Motor neuron (in vitro differentiated cells): ENCODE measurements at regions not wholly inside any gene's neighbourhood (a gene's known extent, or its start where the extent isn't known, plus 50 kb on each side); places are given as distances from the start of the nearest gene placed in this dataset.
"Not testable (repeated sequence)": the region's sequence is repeated elsewhere in the genome, so short reads cannot be mapped to it uniquely, and the experiment has no call there.

Experiments used
- ATAC-seq, 8 experiments: fragments of 200-7000 bp; cut with Tn5 transposase; replicated peaks in 6 of 8; 2 replicates each; pipeline ENCODE4 v1.8.0; 2021; ENCODE audit warnings: mild to moderate bottlenecking in 8 of 8, moderate library complexity in 8 of 8
- H3K27ac ChIP-seq, 2 donors: fragments of 250-450 bp; sonication (Bioruptor Pico); 2 replicates each; pipeline ENCODE4 v1.9.0; 2021; ENCODE audit warnings: antibody characterized with exemption in 2 of 2, mild to moderate bottlenecking in 2 of 2, moderate library complexity in 1 of 2
- H3K4me1 ChIP-seq, 2 donors: fragments of 250-450 bp; sonication (Bioruptor Pico); replicated peaks in 1 of 2; 2 replicates each; pipeline ENCODE4 v1.6.1; 2021; ENCODE audit warnings: antibody characterized with exemption in 2 of 2, mild to moderate bottlenecking in 2 of 2, moderate library complexity in 1 of 2
- H3K4me3 ChIP-seq, 5 donors: fragments of 250-450 bp; sonication (Bioruptor Pico); 2 replicates each; pipeline ENCODE4 v1.9.0; 2021; ENCODE audit warnings: antibody characterized with exemption in 5 of 5, mild to moderate bottlenecking in 5 of 5, moderate library complexity in 4 of 5
- WGBS, 10 experiments: fragments of 450-650 bp; shearing (Covaris generic); methylation state at CpG; one replicate each; pipeline ENCODE4 v1.0.0; 2022; 5-methylcytosine and 5-hydroxymethylcytosine counted together
- in situ Hi-C, 9 experiments: fragments of 400-800 bp; cut with MboI; loops; one replicate each; pipeline ENCODE4 v1.15.0; 2021; ENCODE audit warnings: low sequenced_read_pairs in 9 of 9, low pct_unique_long_range_greater_than_20kb in 2 of 9; ENCODE audit not compliant: unreplicated experiment in 9 of 9

GRCh38 chr2:234565201-234565600 lies 68.3 kb upstream of the ARL4C start:
- no peak overlapping the region for H3K27ac ChIP-seq
- no peak overlapping the region for H3K4me3 ChIP-seq
- in situ Hi-C loops, result loop anchor here in 7 of 9 experiments (25.0 kb wide), 3 partner anchors 372 to 547 kb away; partner anchors contain the start of gene SH3BP4 (in 2 of the 7)
- 0 to 100% (median 65%) methylated on average over 1 of the region's 1 CpG; no CpG with 5 or more reads in 2 of the 10 experiments for WGBS, 10 experiments
- ATAC-seq, result no peak
- H3K4me1 ChIP-seq, result peaks cover 7 to 24% of the 10 kb centered on the region in 2 donors

GRCh38 chr2:234564699-234565098 lies 67.8 kb upstream of the ARL4C start:
- in situ Hi-C loops, result loop anchor here in 7 of 9 experiments (25.0 kb wide), 3 partner anchors 373 to 548 kb away; partner anchors contain the start of gene SH3BP4 (in 2 of the 7)
- peaks cover 7 to 24% of the 10 kb centered on the region in 2 donors for H3K4me1 ChIP-seq
- ATAC-seq, result peak in 3 of 8 experiments; percentile 24 to 49 (median 45)

DNA sequence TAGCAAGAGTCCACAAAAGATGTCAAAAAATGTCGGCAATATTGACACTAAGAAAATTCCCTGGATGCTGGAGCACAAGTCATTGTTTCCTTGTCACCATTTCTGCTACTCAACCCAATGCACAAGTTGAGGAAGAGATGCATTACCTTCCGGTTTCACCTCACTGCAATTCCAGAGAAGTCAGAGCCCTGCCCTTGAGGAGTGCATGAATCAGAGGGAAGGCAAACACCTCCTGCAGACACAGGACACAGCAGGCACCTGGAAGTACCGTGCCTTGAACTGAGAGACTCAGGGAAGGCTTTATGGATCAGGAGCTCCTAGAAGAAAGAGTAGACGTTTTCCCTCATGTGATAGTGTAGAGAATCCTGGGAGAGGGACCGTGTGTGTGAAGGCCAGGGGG lies 62.7 kb upstream of the ARL4C start:
- WGBS, 10 experiments, result 44 to 90% (median 82%) methylated on average over 2 to 5 of the region's 5 CpGs; no CpG with 5 or more reads in 2 of the 10 experiments
- no peak for ATAC-seq
- in situ Hi-C loops, result loop anchor here (10.0 to 25.0 kb wide), 5 partner anchors 378 to 555 kb away; partner anchors contain the start of gene SH3BP4 (in 2 of the 9)
- Histone ChIP-seq H3K4me1 (peaks cover 0 to under 1% of the 10 kb centered on the region in 2 donors), H3K4me3 (no peak overlapping the region), H3K27ac (no peak overlapping the region)

More at GRCh38 chr2:234564699-234565098, 67.8 kb upstream of the ARL4C start:
- Histone ChIP-seq H3K4me3 (no peak overlapping the region), H3K27ac (no peak overlapping the region)
- 0 to 86% (median 30%) methylated on average over 1 to 2 of the region's 2 CpGs; no CpG with 5 or more reads in 2 of the 10 experiments for WGBS, 10 experiments

DNA sequence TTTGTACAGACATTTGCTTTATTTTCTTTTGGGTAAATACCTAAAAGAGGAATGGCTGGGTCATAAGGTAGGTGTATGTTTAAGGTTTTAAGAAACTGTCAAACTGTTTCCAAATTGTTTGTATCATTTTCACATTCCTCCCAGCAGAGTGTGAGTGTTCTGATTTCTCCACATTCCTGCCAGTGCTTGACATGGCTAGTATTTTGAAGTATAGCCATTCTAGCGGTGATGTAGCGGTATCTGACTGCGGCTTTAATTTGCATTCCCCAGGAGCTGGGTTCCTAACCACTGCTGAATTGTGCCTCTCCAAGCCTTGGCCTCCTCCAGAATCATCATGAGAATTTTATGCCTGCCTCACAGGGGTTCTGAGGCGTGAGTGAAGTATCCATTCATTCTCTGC lies 61.8 kb upstream of the ARL4C start:
- no peak overlapping the region for H3K27ac ChIP-seq
- WGBS, 10 experiments, result 20 to 100% (median 84%) methylated on average over 1 to 4 of the region's 4 CpGs; no CpG with 5 or more reads in 4 of the 10 experiments
- H3K4me3 ChIP-seq, result no peak overlapping the region
- in situ Hi-C loops, result loop anchor here (10.0 to 25.0 kb wide), 5 partner anchors 379 to 556 kb away; partner anchors contain the start of gene SH3BP4 (in 2 of the 9)
- no peaks in the 10 kb centered on the region for H3K4me1 ChIP-seq
- ATAC-seq, result peak in 1 of 8 experiments; percentile 42

- no peak overlapping the region for H3K27ac ChIP-seq
- WGBS, 10 experiments, result 38 to 100% (median 83%) methylated on average over 1 to 5 of the region's 5 CpGs; no CpG with 5 or more reads in 2 of the 10 experiments
- H3K4me3 ChIP-seq, result no peak overlapping the region
- in situ Hi-C loops, result loop anchor here (10.0 to 25.0 kb wide), 5 partner anchors 380 to 558 kb away; partner anchors contain the start of gene SH3BP4 (in 2 of the 9)
- H3K4me1 ChIP-seq, result no peaks in the 10 kb centered on the region
- ATAC-seq, result peak in 7 of 8 experiments; percentile 33 to 93 (median 80)
Measured at GRCh38 chr2:234556848-234557573, 60.1 kb upstream of the ARL4C start.

DNA sequence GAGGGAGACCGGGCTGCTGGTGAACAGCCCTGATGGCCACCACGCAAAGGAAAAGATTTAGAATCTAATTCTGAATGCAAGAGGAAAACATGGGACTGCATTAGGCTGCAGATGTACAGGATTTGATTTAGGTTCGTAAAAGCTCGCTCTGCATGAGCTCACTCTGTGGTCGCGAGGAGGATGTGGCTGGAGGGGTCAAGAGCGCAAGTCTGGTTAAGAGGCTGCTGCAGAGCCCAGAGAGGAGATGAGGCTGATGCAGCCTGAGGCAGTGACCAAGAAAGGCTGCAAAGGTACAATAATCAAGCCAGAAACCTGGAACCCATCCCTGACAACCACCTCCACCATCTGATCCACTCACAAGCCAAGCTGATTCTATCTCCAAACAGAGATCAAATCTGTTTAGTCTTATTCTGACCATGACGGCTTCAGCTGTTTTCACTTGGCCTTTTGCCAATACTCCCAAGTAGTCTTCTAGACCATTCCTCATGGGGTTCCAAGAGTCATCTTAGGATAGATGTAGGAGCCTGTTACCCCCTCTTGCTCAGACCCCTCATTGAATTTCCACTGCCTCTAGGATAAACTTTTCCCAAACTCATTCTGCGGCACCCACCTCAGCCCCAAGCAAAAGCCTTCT lies 58.9 kb upstream of the ARL4C start:
- Histone ChIP-seq H3K4me1 (peaks cover under 1 to 4% of the 10 kb centered on the region in 2 donors), H3K27ac (no peak overlapping the region), H3K4me3 (no peak overlapping the region)
- in situ Hi-C loops, result loop anchor here (10.0 to 25.0 kb wide), 5 partner anchors 382 to 559 kb away; partner anchors contain the start of gene SH3BP4 (in 2 of the 9)
- 76 to 100% (median 90%) methylated on average over 1 to 8 of the region's 9 CpGs; no CpG with 5 or more reads in 4 of the 10 experiments for WGBS, 10 experiments
- peak in 5 of 8 experiments; percentile 67 to 81 (median 69) for ATAC-seq

DNA sequence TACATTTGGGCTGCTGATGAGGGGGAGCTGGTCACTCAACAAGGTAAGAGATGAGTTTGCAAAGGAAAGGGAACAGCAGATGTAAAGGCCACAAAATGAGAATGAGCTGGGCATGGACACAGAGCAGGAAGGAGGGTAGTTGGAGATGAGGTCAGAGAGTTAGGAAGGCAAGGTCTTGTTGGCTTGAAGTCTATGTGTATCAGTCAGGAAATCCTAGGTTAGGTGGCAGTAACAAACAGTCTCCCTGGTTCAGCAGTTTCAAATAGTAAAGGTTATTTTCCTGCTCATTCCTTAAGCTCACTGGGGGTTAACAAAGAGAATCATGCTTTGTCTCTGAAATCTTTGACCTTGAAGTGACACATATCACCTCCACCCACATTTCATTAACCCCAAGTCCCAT lies 58.3 kb upstream of the ARL4C start:
- Histone ChIP-seq H3K4me1 (peaks cover 4 to 5% of the 10 kb centered on the region in 2 donors), H3K4me3 (no peak overlapping the region), H3K27ac (no peak overlapping the region)
- in situ Hi-C loops, result loop anchor here (10.0 to 25.0 kb wide), 5 partner anchors 382 to 560 kb away; partner anchors contain the start of gene SH3BP4 (in 2 of the 9)
- no peak for ATAC-seq

DNA sequence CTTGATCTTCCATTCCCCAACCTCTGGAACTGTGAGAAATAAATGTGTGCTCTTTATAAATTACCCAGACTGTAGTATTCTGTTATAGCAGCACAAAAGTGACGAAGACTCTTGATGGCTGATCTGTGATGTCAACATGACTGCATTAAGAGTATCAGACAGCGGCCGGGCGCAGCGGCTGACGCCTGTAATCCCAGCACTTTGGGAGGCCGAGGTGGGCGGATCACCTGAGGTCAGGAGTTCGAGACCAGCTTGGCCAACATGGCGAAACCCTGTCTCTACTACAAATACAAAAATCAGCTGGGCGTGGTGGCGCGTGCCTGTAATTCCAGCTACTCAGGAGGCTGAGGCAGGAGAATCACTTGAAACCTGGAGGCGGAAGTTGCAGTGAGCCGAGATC lies 56.3 kb upstream of the ARL4C start:
- not testable (repeated sequence) for ATAC-seq, H3K4me3 ChIP-seq, H3K27ac ChIP-seq
- in situ Hi-C loops, result loop anchor here (10.0 to 25.0 kb wide), 5 partner anchors 384 to 562 kb away; partner anchors contain the start of gene SH3BP4 (in 2 of the 9)
- H3K4me1 ChIP-seq, result peaks cover 16 to 19% of the 10 kb centered on the region in 2 donors
- 95 to 100% (median 100%) methylated on average over 1 to 12 of the region's 15 CpGs; no CpG with 5 or more reads in 4 of the 10 experiments for WGBS, 10 experiments

- Histone ChIP-seq H3K27ac (no peak overlapping the region), H3K4me1 (peaks cover 21 to 31% of the 10 kb centered on the region in 2 donors), H3K4me3 (no peak overlapping the region)
- 4 to 32% (median 15%) methylated on average over 2 to 14 of the region's 18 CpGs for WGBS, 10 experiments
- ATAC-seq, result peak; percentile 36 to 93 (median 44)
- in situ Hi-C loops, result loop anchor here (10.0 to 25.0 kb wide), 5 partner anchors 387 to 564 kb away; partner anchors contain the start of gene SH3BP4 (in 2 of the 9)
Measured at GRCh38 chr2:234550511-234551107, 53.7 kb upstream of the ARL4C start.

GRCh38 chr2:234550056-234550455 lies 53.2 kb upstream of the ARL4C start:
- WGBS, 10 experiments, result 0 to 100% (median 84%) methylated on average over 1 to 7 of the region's 7 CpGs
- no peak overlapping the region for H3K4me3 ChIP-seq
- H3K27ac ChIP-seq, result no peak overlapping the region
- ATAC-seq, result no peak
- in situ Hi-C loops, result loop anchor here (10.0 to 25.0 kb wide), 5 partner anchors 387 to 565 kb away; partner anchors contain the start of gene SH3BP4 (in 2 of the 9)
- H3K4me1 ChIP-seq, result peaks cover 21 to 34% of the 10 kb centered on the region in 2 donors

- peak overlapping the region; percentile 60 to 69 for H3K27ac ChIP-seq
- 0 to 60% (median 22%) methylated on average over 1 to 12 of the region's 15 CpGs; no CpG with 5 or more reads in 1 of the 10 experiments for WGBS, 10 experiments
- in situ Hi-C loops, result loop anchor here in 8 of 9 experiments (10.0 to 25.0 kb wide), 4 partner anchors 412 to 587 kb away; no protein-coding TSS in a partner anchor
- H3K4me3 ChIP-seq, result no peak overlapping the region
- peaks cover 21 to 38% of the 10 kb centered on the region in 2 donors for H3K4me1 ChIP-seq
- peak in 7 of 8 experiments; percentile 75 to 93 (median 91) for ATAC-seq
Measured at GRCh38 chr2:234548695-234549420, 52.0 kb upstream of the ARL4C start.
